DMS53 (cell line): ENCODE measurements at regions not wholly inside any gene's neighbourhood (a gene's known extent, or its start where the extent isn't known, plus 50 kb on each side); places are given as distances from the start of the nearest gene placed in this dataset.

Source experiments
- DNase-seq: peaks from one replicate; lab custom pipeline; 2025; lab: John Stamatoyannopoulos, UW

DNA sequence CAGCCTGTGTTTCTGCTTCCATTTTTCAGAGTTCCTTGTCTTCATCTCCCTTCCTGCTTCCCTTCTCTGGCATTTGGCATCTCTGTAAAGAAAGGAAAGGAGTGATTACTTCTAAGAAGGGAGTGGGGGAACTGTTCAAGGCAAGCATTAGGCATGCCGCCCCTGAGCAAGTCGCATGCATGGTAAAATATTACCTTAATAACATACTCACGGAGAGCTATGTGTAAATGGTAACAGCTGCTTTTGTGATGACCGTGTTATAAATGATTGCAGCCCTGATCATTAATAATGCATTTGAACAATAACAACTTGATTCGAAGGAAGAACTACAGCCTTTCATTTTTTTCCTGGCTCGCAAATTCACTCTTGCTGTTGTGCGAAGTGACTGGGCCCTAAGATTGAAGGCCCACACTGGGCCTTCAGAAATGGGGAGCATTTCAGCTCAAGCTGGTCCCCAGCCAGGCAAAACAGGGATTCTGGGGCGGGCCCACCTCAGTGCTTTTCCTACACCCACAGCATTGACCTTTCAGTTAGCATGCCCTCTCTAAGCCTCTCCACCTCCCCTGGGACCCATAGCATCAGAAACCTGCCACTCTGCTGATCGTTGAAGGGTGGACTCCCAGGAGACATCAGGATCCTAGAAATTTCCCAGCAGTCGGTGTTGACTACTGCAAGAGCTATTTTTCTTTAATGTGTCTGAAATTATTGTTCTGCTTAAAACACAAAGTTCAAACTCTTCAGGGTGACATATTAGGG lies 263.0 kb upstream of the CADM1 start:
- DNase-seq, result no peak

GRCh38 chr11:115766561-115766960 lies 262.3 kb upstream of the CADM1 start:
- DNase-seq, result no peak

GRCh38 chr11:115765803-115766239 lies 261.6 kb upstream of the CADM1 start:
- no peak for DNase-seq

GRCh38 chr11:115764176-115764575 lies 260.0 kb upstream of the CADM1 start:
- no peak for DNase-seq

GRCh38 chr11:115761817-115762216 lies 257.6 kb upstream of the CADM1 start:
- DNase-seq, result no peak

GRCh38 chr11:115761348-115761747 lies 257.1 kb upstream of the CADM1 start:
- no peak for DNase-seq

DNA sequence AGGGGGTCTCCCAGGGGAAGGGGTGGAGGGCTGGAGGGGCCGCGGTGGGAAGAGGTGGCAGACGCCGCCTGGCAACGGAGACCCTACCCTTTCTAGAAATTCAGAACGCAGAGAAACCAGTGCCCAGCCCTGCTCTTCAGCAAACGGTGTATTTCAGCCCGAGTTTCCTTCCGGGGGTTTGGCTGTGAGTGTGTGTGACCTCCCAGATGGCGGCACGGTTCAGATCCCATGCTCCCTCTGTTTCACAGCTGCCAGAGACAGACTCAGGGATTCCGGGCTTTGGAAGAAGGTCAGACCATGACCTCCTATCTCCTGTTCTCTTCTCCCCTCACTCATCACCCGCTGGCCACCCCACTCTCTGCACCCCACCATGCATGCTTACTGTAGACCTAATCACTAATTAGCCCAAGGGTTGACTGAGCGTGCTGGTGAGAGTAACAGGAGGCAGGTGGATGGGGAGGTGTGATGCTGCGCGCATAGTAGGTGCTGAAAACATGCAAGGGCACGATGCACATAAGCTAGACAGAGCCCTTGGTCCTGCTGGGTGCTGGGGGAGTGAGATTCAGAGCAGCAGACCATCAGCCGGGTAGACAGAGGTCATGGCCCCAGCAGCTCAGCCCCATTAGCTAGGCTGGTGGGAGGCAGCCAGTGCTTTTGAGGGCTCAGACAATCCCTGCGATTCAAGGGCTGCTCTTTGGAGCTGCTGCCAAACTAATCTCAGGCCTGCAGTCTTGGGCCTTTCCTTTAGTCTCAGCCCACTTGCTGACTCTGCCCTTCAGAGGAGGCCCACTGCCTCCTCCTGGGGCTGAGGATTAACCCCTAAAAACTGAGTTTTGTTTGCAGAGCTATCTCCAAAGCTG lies 256.5 kb upstream of the CADM1 start:
- DNase-seq, result peak; percentile 64

- peak; percentile 69 for DNase-seq
Observed at GRCh38 chr11:115759622-115760460, 255.6 kb upstream of the CADM1 start.

GRCh38 chr11:115758011-115758410 lies 253.8 kb upstream of the CADM1 start:
- DNase-seq, result no peak

- DNase-seq, result no peak
Observed at GRCh38 chr11:115751243-115752015, 247.2 kb upstream of the CADM1 start.

DNA sequence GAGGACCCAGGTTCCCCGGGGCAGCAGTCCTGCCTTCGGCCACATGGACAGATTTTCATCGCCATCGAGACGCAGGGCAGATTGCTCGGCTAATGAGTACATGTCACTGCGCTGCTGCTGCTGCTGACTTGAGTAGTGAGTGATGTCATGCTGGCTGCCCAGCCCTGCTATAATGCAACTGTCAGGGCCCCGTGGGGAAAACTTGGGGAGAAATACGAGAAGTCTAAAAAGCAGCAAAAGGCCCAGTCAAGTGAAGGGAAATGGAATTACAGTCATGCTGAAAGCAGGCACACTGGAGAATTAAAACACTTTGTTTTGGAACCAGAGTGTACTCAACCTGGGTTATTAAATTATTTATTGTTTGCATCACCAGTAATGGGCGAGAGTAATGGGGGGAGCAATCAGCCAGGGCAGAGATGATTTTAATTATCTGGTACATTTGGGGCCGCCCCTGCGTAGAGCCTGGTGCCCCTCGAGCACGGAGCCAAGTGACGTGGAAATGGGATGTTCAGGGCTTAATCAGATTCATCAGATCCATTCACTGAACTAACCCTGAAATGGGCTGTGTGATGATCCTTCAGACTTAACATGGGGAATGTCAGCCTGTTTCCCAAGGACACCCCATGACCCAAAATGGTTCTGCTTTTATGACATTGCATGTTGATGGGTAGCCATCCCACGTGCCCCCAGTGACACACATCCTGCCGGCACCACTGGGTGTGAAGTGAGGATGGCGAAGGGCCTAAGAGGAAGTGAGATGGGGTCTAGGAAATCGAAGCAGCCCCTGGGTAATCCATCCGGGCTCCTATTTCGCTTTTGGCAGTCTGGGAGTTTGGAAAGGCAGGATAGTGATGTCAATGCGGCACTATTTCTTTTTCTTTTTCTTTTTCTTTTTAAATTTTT lies 241.6 kb upstream of the CADM1 start:
- DNase-seq, result no peak

DNA sequence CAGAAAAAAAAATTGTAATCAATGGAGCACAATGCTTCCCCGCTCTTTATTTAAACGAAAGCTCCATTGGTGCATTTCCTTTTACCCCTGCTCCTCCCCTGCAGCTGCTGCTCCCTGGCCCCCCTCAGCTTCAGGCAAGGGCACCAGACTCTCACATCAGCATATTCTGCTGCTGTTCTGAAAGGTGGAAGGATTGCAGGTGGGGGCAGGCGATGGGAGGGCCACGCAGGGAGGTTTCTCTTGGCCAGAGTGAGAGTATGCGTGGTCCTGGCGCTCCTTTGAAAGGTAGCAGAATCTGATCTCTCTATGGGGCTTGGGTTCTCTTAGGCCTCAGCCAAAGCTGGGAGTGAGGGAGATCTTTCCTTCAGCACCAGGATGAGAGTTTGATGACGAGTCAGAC lies 240.9 kb upstream of the CADM1 start:
- no peak for DNase-seq

DNA sequence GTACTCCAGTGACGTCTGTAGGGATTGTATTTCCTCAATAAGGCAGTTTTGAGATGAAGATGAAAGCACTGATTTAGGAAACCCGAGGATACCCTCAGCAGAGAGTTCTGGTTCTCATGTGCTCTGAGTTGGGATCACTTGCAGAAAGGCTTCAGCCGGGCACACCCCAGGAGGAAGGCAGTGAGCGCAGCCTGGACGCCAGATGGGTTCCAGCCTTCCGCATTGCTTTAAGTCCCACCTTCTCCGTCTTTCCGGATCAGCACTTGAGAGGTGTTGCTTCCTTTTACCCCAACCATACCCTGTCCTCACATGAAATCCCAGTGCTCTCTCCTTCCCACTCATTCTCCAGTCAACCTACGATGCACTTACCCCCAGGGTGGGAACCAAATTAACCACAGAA lies 239.5 kb upstream of the CADM1 start:
- no peak for DNase-seq

DNA sequence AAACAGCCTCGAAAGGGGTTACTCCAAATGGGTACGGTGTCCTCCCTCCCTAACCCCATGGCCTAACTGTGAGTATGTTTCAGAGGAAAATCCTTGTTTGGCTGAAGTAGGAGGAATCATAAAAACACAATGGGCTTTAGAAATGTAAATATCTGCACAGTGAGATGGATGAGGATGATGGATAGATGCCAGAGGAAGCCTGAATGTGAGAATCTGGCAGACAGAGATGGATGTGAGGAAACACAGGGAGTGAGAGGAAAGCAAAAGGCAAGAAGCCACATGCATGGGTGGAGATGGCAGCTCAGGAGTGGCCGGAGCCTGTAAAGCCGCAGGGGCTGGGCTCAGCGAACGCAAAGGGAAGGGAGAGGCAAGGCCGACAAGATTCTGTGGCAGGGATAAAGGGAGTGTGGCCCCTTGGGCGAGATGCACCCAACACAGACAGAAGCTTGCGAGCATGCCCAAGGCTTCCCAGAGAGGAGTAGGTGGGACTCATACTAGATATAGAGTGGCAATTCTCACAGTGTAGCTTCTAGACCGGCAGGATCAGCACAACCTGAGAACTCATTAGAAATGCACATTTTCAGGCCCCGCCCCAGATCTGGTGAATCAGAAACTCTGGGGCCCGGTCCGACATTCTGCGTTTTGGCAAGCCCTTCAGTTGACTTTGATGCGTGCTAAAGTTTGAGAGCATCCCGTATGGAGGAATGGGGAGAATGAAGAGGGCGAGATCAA lies 237.3 kb upstream of the CADM1 start:
- DNase-seq, result peak; percentile 14

DNA sequence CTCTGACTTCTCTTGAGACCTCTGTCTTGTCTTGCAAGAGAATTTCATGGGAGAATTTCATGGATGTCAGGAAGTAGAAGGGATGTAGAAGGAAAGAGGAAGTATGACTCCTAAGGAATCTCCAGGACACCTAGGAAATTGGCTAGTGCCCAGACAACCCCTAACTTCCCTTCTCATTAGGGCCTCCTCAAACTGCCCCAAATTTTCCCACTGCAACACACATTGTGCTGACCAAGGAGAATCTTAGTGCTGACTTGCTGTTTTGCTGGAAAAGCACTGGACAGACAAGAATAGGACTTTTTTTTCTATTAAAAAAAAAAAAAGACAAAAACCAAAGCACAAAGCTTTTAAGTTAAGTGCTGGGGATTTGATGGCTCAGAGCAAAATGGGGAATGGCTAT lies 236.1 kb upstream of the CADM1 start:
- DNase-seq, result no peak

DNA sequence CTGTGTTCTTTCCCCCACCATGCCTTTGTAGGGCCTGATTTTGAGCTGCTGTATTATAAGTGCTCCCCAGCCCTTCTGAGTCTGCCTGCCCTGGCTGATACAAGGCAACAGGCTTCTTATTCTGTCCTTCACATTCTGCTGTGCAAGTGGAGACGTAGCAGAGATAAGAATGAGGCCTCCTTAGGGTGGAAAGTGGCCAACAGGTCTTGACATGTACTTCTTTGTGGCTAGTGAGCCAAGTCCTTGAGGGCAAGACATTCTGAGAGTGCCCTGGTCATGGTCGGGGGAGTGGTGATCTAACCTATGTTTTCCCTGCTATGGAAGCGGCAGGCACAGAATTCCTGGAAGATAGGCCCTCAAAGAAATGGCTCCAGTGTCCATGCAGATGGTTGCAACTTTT lies 235.7 kb upstream of the CADM1 start:
- no peak for DNase-seq

DNA sequence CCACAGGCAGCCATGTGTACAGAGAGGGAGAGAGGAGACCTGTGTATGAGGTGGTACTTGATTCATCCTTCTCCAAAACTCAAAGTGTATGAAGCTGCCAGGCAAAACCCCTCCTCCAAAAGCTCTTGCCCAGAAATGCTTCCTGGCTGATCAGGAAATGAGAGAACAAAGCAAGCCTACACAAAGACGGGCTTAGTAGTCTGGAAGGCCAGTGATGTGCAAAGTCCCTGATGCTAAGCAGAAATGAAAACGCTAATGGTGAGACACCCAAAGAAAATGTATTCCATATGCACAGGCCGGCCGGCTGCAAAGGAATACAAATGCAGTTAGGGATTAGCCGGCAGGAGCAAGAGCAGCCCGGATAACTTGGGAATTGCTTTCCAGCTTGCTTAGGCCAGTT lies 234.9 kb upstream of the CADM1 start:
- no peak for DNase-seq

DNA sequence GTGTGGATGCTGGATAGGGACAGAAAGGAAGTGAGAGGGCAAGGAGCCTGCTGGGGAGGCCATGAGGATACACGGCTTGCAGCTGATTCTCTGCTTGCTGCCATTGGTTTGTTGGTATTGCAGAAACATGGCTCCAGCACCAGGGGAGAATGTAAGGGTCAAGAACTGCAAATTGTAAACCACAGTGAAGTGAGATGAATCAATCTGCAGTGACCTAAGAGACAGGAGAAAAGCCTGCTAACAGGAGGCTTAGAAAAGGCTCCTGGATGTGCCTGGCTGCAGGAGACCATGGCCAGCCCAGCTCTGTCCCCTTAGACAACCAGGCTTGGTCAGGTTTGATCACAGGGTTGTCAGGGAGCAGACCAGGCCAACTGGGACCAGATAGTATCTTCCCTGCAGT lies 233.7 kb upstream of the CADM1 start:
- DNase-seq, result no peak

DNA sequence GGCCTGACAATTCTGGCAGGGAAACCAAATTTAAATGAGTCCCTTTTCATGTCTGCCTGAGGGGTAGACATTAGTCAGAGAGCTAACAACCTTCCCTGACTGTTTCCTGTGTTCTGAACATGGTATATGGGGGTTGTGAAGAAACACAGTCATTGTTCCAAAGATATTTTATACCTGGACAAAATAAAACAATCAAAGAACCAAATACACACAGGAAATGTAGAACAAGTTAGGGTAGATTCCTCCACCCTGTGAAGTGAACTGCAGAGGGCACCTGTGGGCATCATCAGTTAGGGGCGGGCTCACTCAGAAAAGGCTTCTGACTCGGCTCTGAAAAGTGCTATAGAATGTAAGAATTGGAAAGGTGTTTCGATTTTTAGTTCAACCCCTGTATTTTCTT lies 231.9 kb upstream of the CADM1 start:
- peak; percentile 25 for DNase-seq

GRCh38 chr11:115724666-115725065 lies 220.5 kb upstream of the CADM1 start:
- peak; percentile 23 for DNase-seq
